GM23338 (cell line): ENCODE measurements at regions not wholly inside any gene's neighbourhood (a gene's known extent, or its start where the extent isn't known, plus 50 kb on each side); places are given as distances from the start of the nearest gene placed in this dataset.

ENCODE experiments used
- ATAC-seq: fragments of 200-7000 bp; cut with Tn5 transposase; 3 replicates; pipeline ENCODE4 v1.9.1; 2020
- DNase-seq: peaks from one replicate; pipeline ENCODE4 v3.0.0-alpha.2; 2015; ENCODE audit warnings: low spot score
- H2AFZ ChIP-seq: fragments of 200-600 bp; sonication (generic); 2 replicates; pipeline ENCODE4 v1.8.0; 2016; ENCODE audit warnings: antibody characterized with exemption, mild to moderate bottlenecking, moderate library complexity
- H3F3A ChIP-seq: fragments of 200-600 bp; sonication (generic); replicated peaks from 2 replicates; pipeline ENCODE4 v1.8.0; 2017; ENCODE audit warnings: antibody characterized with exemption, mixed run types, low read depth
- H3K27ac ChIP-seq: fragments of 200-600 bp; sonication (generic); 2 replicates; pipeline ENCODE4 v1.6.1; 2016; ENCODE audit warnings: low read depth
- H3K27me3 ChIP-seq: fragments of 200-600 bp; sonication (generic); 2 replicates; pipeline ENCODE4 v1.8.0; 2016; ENCODE audit warnings: mild to moderate bottlenecking, mixed run types, moderate library complexity; ENCODE audit not compliant: insufficient read depth
- H3K36me3 ChIP-seq: fragments of 200-600 bp; sonication (generic); 2 replicates; pipeline ENCODE4 v1.8.0; 2016; ENCODE audit warnings: mild to moderate bottlenecking; ENCODE audit not compliant: insufficient read depth
- H3K4me1 ChIP-seq: fragments of 200-600 bp; sonication (generic); 2 replicates; pipeline ENCODE4 v1.8.0; 2016; ENCODE audit warnings: mild to moderate bottlenecking, moderate library complexity; ENCODE audit not compliant: insufficient read depth
- H3K4me2 ChIP-seq: fragments of 200-600 bp; sonication (generic); 2 replicates; pipeline ENCODE4 v1.7.1; 2017; ENCODE audit warnings: mixed run types
- H3K4me3 ChIP-seq: fragments of 200-600 bp; sonication (generic); 2 replicates; pipeline ENCODE4 v1.6.1; 2016; ENCODE audit warnings: mixed run types
- H3K79me2 ChIP-seq: fragments of 200-600 bp; sonication (generic); replicated peaks from 2 replicates; pipeline ENCODE4 v1.8.0; 2017; ENCODE audit warnings: mild to moderate bottlenecking; ENCODE audit not compliant: insufficient read depth
- H3K9me2 ChIP-seq: fragments of 200-600 bp; sonication (generic); 2 replicates; pipeline ENCODE4 v1.8.0; 2017; ENCODE audit not compliant: insufficient read depth
- H4K20me1 ChIP-seq: fragments of 200-600 bp; sonication (generic); replicated peaks from 2 replicates; pipeline ENCODE4 v1.8.0; 2017; ENCODE audit warnings: mild to moderate bottlenecking; ENCODE audit not compliant: insufficient read depth
- H3K27ac Mint-ChIP-seq: 2 replicates; pipeline ENCODE4 v1.8.0; 2020; ENCODE audit warnings: inconsistent platforms, mild to moderate bottlenecking, moderate library complexity, mixed read lengths
- H3K27me3 Mint-ChIP-seq: 3 replicates; pipeline ENCODE4 v1.8.0; 2022; ENCODE audit warnings: low read depth, mild to moderate bottlenecking, moderate library complexity, mixed read lengths, inconsistent platforms; ENCODE audit not compliant: insufficient read depth, poor library complexity
- H3K36me3 Mint-ChIP-seq: 3 replicates; pipeline ENCODE4 v1.8.0; 2021; ENCODE audit warnings: low read depth, mild to moderate bottlenecking, inconsistent platforms, moderate library complexity, mixed read lengths
- H3K4me1 Mint-ChIP-seq: 3 replicates; pipeline ENCODE4 v1.8.0; 2020; ENCODE audit warnings: mild to moderate bottlenecking, inconsistent platforms, mixed read lengths
- H3K4me3 Mint-ChIP-seq: 3 replicates; pipeline ENCODE4 v1.8.0; 2021; ENCODE audit warnings: moderate library complexity, mild to moderate bottlenecking, inconsistent platforms, mixed read lengths
- H3K9me3 Mint-ChIP-seq: 3 replicates; pipeline ENCODE4 v1.8.0; 2020; ENCODE audit warnings: moderate library complexity, mild to moderate bottlenecking, inconsistent platforms, mixed read lengths
- CREB1 ChIP-seq: fragments of 250-450 bp; sonication (Bioruptor Pico); IDR thresholded peaks from 2 replicates; pipeline ENCODE4 v1.5.0; 2020; ENCODE audit warnings: low read depth, mild to moderate bottlenecking, moderate library complexity
- CTCF ChIP-seq, 2 experiments: fragments of 200-600 bp in 1 of 2; sonication (generic) in 1 of 2; conservative IDR thresholded peaks; 2 replicates each; pipeline versions ENCODE4 v1.5.1 to v1.6.1; 2016 to 2017; ENCODE audit warnings: antibody characterized with exemption in 2 of 2, low read depth in 2 of 2, mild to moderate bottlenecking in 2 of 2, moderate library complexity in 1 of 2
- ETS1 ChIP-seq: IDR thresholded peaks from 2 replicates; pipeline ENCODE4 v1.6.1; 2016; ENCODE audit warnings: antibody characterized with exemption
- EZH2 ChIP-seq: fragments of 200-600 bp; sonication (generic); IDR thresholded peaks from one replicate; pipeline ENCODE4 v1.8.0; 2017; ENCODE audit warnings: antibody characterized with exemption, mild to moderate bottlenecking, low read depth; ENCODE audit not compliant: unreplicated experiment
- EZH2phosphoT487 ChIP-seq: fragments of 200-600 bp; sonication (generic); IDR thresholded peaks from one replicate; pipeline ENCODE4 v1.8.1; 2018; ENCODE audit warnings: antibody characterized with exemption; ENCODE audit not compliant: unreplicated experiment
- JUNB ChIP-seq: IDR thresholded peaks from one replicate; pipeline ENCODE4 v1.6.1; 2016; ENCODE audit warnings: antibody characterized with exemption; ENCODE audit not compliant: unreplicated experiment
- NANOG ChIP-seq: IDR thresholded peaks from 2 replicates; pipeline ENCODE4 v1.6.1; 2016; ENCODE audit warnings: antibody characterized with exemption, borderline replicate concordance
- POLR2AphosphoS5 ChIP-seq: IDR thresholded peaks from 2 replicates; pipeline ENCODE4 v1.6.1; 2016; ENCODE audit warnings: antibody characterized with exemption, low read depth
- REST ChIP-seq: IDR thresholded peaks from one replicate; pipeline ENCODE4 v1.6.1; 2018; ENCODE audit warnings: antibody characterized with exemption; ENCODE audit not compliant: unreplicated experiment
- STAT1 ChIP-seq: IDR thresholded peaks from one replicate; pipeline ENCODE4 v1.6.1; 2016; ENCODE audit warnings: antibody characterized with exemption; ENCODE audit not compliant: unreplicated experiment
- ZNF114 ChIP-seq: fragments of 250-450 bp; sonication (Bioruptor Pico); IDR thresholded peaks from 2 replicates; pipeline ENCODE4 v1.5.0; 2020; ENCODE audit warnings: mild to moderate bottlenecking, moderate library complexity
- ZNF331 ChIP-seq: fragments of 250-450 bp; sonication (Bioruptor Pico); IDR thresholded peaks from 2 replicates; pipeline ENCODE4 v1.5.0; 2020; ENCODE audit warnings: low read depth, mild to moderate bottlenecking, moderate library complexity
- ZNF462 ChIP-seq: fragments of 250-450 bp; sonication (Bioruptor Pico); IDR thresholded peaks from 2 replicates; pipeline ENCODE4 v1.5.0; 2020; ENCODE audit warnings: mild to moderate bottlenecking, moderate library complexity

GRCh38 chr2:180110469-180110868 lies 103.4 kb upstream of the CWC22 start:
- H3K4me3 Mint-ChIP-seq: no peak overlapping the region
- H3K36me3 Mint-ChIP-seq: no peaks in the 10 kb centered on the region
- H3K4me1 ChIP-seq: no peaks in the 10 kb centered on the region
- H3K27ac Mint-ChIP-seq: no peak overlapping the region
- H3K79me2 ChIP-seq: no peaks in the 10 kb centered on the region
- H3K4me3 ChIP-seq: no peak overlapping the region
- no peak overlapping the region for H3K27ac ChIP-seq
- H3K36me3 ChIP-seq: no peaks in the 10 kb centered on the region
- H3K4me1 Mint-ChIP-seq: no peaks in the 10 kb centered on the region
- no peaks in the 10 kb centered on the region for H3K9me3 Mint-ChIP-seq
- H3K27me3 Mint-ChIP-seq: no peaks in the 10 kb centered on the region
- ATAC-seq: no peak
- no peak overlapping the region for H3K4me2 ChIP-seq
- H3F3A ChIP-seq: no peaks in the 10 kb centered on the region
- TF ChIP-seq CTCF (conservative IDR thresholded peaks at IDR 0.05; ENCODE audit: low read depth in 2 of 2) (no peak), ZNF331 (no peak), ZNF462 (CRISPR knock-in tag) (no peak), JUNB (no peak), EZH2 (no peak), ZNF114 (CRISPR knock-in tag) (no peak), NANOG (no peak), ETS1 (no peak), REST (no peak), CREB1 (CRISPR knock-in tag) (no peak), POLR2AphosphoS5 (no peak), EZH2phosphoT487 (no peak), STAT1 (no peak)
- H3K27me3 ChIP-seq: no peaks in the 10 kb centered on the region
- no peaks in the 10 kb centered on the region for H3K9me2 ChIP-seq
- H4K20me1 ChIP-seq: no peaks in the 10 kb centered on the region
- no peak for DNase-seq
- no peak overlapping the region for H2AFZ ChIP-seq
